ENCODE measurements at regions not wholly inside any gene's neighbourhood (a gene's known extent, or its start where the extent isn't known, plus 50 kb on each side); places are given as distances from the start of the nearest gene placed in this dataset.

DNA sequence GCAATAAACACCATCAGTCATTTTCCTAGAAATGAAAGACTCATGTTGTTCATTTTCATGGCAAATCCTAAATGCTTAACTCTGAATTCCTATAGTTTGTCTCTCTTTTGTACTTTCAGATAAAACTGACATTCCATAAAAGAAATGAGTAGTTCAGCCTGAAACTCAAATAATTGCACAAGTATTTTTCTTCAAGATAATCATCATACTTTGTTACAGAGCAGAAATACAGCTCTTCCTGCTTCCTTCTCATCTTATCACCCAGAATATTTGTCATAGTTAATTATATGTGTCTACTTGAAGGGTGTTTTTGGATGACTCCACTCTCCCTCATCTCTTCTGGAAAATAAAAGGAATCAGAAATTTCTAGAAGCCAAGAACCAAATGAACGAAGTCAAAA is 141.1 kb downstream of the HNMT start:
- no peak for DNase-seq

DNA sequence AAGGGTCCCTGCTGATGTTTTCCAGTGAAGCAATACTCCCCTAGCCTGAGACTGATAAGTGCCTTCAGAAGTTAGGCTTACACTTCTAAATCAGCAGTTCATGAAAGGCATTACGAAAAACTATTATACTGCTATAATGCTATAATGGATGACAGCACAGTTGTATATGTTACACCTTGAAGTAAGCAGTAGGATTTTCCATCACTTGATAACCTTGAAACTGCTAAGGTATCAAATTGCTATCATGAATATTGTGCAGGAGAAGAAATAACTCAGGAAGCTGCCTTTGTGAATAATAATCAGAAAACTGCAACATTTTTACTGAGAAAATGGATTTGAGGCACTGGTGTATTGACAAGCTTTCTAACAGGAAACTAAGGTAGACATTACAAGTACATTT is 142.3 kb downstream of the HNMT start:
- no peak for DNase-seq

DNA sequence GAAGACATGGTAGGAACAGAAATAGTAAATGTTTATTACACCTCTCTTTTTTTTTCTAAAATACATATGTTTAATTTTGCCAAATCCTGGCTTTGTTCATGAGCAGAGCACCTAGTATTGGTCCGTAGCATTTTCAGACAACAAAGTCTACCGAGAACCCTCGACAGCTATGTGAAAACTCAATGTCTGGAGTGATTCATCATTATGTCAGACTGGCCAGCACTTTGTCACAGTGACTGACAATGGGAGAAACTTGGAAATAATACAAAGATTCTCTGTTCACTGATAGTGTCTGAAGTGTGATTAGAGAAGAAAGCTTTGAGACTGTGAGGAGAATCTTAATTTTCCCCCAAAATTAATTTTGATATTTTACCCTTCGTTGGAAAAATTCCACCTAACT is 143.0 kb downstream of the HNMT start:
- no peak for DNase-seq

DNA sequence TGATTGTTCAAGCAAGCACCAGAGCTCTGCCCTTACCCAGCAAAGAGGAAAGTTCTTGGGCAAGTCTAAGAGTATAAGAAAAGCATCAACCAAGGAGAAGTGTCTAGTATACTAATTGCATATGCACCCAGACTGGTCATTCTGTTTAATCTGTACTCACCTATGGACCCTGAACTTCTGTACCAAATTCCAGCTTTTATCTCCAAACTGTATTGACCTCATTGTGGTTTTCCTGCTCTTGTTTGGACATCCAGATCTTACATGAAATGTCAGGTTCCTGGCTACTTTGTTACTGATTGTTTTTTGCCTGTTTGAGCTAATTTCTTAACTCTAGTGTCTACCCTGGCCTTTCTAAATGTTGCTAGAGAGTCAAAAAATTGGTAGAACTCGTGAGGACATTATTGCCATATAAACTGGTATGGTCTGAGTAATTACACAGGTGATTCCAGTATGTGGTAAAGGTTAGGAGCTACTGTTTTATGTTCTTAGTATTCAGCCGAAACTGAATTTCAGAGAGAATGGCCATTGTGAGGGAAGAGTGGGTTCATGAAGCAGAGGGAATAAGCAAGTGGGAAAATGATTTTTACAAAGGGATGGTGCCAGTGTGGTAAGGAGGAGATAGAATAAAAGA is 146.3 kb downstream of the HNMT start:
- DNase-seq = no peak

DNA sequence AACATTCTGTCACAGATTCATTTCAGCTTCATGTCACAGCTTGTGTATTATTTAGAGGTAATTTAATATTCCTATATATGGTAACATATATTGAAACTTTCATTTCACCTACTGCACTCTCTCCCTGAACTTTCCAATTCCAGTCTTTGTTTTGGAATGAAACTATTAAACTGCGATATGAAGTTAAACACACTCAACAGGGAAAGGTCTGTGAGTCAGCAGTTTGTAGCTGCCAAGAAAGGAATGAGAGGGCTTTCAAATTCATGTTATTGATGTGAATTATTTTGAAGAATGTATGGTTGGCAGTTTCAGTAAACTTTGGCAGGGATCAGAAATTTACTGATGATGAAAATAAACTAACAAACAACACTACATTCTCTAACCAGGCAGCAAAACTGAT is 148.3 kb downstream of the HNMT start:
- DNase-seq = no peak

DNA sequence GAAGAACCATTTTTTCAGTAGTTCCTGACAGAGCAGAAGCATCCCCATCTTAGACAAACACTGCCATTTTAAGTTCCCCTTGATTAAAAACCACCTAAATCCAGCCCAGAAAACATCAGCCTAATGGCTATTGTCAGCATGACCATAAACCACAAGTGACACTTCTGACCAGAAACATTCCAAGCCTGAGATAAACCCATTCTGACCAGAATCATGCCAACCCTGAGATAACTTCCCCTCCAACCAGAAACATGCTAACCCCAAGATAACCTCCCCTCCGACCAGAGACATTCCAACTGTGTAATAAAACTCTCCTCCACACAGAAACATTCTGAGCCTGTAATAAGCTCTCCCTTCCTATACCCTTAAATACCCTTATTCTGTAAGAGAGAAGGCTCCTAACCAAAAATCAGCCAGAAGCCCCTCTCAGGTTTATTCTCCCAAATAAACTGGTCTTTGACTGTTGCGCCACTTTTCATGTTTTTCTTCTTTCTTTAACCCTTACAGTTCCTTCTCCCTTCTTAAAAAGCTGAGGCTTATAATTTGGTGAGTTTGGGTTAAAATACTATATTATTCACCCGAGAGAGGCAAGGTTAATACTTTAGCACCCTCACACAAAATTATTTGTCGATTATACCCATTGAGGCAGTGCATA is 149.7 kb downstream of the HNMT start:
- DNase-seq = no peak

DNA sequence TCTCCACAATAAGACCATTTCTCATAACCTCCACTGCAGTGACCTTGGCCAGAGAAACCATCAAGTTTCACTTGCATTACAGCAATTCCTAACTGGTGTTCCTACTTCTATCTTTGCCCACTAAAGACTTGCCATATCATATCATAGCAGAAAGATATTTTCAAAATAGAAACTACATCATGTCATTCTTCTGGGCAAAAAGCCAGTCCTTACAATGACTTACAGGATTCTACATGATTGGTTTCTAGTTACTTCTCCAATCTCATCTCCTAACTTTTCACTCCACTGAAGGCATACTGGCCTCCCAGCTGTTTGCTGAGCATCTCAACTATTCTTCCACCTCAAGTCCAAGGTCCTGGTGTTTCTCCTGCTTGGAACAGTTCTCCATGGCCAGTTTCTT is 151.4 kb downstream of the HNMT start:
- no peak for DNase-seq

DNA sequence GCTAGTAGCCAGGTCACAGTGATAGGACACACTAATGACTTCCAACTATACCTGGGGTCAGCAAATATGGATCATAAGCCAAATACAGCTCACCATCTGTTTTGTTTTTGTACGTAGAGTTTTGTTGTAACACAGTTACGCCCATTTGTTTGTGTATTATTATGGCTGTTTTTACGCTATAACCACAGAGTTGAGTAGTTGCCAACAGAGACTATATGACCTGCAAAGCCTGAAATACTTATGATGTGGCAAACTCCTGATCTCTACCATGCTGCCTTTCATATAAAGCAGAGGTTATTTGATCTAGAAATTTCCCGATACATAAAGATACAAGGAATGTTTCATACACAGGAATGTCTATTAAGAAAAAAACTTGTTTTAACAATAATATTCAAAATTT is 152.2 kb downstream of the HNMT start:
- DNase-seq = no peak

DNA sequence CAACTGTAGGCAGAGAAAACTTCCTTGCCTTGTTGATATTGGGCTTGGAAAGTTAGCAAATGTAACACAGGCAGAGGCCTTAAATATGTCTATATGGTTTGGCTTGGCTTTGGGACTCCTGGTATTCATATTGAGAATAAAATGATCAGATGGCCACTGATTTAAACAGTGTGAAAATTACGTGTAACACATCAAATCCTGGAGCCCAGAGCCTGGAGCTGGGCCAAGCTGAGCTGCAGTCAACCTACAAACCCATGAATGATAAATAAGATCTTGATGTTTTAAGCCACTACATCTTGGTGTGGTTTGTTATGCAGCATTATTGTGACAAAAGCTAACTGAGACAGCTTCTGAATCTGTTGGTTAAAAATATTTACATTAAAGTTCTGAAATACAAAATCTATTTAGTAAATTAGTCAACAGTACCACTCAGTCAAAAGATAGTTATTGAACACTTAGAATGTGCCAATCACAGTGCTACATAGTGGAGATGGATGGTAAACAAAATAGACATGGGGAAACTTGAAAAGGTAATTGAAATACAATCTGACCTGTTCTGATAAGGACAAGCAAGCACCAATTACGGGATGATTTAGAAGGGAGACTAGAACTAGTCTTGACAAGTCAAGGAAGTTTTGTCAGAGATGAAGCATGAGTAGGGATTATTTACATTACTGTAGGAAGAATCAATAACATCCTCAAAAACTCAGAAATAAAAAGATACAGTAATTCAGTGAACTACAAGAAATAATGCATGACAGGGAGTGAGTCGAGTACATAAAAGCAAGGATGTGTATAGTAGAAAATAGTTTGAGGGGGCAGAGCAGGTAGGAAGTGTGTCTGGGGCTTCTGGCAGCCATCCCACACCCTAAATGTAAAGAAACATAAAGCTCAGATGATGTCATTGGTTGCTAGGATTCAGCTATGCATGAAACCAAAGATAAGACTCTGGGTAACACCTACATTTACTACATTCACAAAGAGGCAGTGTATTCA is 157.7 kb downstream of the HNMT start:
- no peak for DNase-seq

DNA sequence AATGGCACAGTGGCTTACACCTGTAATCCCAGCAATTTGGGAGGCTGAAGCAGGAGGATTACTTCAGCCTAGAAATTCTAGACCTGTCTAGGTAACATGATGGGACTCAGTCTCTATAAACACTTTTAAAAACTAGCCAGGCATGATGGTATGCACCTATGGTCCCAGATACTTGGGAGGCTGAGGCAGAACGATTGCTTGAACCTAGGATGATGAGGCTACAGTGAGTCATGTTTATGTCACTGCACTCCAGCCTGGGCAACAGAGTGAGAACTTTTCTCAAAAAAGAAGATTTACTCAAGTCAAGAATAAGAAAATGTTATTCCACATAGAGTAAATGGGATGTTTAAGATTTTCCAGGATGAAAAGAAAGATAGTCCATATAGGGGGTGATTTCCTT is 158.6 kb downstream of the HNMT start:
- no peak for DNase-seq

DNA sequence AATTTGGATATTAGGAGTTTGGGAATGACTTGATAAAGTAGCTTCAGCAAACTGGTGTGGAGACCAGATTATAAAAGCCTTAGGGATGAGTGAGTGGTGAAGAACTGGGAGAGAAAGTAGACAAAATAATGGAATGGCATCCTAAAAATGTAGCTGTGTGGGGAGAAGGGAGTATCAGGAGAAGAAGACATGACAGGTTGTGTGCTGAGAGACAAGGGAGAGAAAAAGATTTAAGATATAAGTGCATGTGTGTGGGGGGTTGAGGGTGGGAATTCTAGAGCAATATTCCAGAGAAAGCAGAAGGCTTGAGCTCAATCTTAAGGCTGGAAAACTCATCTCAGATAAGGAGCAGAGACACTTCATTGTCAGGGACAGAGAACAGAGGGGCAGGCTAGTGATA is 159.5 kb downstream of the HNMT start:
- DNase-seq = no peak

DNA sequence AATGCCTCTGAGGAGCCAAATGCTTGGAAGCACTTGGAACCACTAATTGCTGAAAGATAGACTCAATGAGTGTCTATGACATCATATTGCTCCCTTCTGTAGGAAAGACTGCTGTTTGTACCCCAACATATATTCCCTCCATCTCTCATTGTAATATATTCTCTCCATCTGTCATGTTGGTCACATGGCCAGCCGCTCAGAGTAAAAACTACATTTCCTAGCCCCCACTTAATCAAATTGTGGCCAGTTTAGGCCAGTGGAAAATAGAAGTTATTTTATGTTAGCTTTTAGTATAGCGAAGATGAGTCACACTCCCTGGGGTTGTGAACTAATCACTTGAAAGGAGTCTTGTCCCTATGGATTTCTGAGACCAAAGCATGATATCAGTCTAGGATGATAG is 160.2 kb downstream of the HNMT start:
- DNase-seq = no peak

DNA sequence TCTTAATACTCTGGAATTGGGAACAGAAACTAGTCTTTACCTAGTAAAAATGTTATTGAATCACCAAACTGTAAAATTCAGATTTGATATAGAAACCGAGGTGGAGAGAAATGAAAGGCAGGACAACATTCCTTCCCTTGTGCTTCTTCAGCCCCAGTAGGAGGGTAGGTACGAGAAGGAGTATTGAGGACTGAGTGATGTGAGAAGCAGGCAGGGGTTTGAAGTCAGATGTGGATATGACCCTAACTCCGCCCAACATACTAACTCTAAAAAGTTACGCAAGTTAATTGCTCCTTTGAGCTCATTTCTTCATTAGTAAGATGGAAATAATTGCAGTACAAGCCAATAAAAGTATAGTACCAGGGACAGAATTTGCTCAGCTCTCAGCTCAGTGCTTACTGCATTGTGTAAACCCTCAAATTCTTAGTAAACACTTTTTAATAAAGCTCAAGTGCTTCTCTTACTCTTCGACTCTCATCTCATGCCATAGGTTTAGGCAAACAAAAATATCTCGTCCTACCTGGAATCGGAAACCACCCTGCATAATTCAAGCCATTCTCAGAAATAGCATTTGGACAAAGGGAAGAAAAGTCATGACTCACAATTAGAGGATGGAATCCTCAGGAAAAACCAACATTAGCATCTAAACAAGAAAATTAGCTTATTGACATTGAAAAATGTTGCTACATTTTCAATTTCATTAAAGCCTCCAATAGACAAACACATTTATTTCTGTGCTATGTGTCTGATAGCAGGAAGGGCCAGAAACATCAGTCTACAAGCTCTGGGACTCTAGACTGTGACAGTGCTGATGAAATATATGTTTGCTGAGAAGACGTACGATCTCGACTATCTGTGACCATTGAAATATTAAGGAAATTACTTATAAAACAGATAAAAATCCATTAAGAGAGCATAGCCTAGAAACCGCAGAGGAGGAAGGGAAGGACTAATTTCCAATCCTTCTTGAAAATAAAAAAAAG is 161.3 kb downstream of the HNMT start:
- no peak for DNase-seq

DNA sequence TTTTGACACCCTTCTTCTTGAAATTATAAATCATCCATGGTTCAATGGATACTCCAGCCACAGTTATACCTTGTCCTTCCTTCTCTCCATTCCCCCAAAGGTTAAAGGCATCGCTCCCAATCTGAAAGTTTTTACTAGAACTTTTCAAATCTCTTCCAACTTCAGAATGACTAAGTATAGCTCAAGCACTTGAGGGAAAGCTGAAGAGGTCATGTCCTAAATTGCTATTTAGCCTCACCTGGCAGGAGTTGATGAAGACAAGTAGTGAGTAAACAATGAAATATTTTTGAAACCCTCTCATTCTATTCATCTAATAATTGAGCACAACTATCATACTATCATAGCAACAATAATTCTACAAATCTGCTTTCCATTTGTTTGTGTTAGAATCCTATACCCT is 167.8 kb downstream of the HNMT start:
- DNase-seq = no peak

DNA sequence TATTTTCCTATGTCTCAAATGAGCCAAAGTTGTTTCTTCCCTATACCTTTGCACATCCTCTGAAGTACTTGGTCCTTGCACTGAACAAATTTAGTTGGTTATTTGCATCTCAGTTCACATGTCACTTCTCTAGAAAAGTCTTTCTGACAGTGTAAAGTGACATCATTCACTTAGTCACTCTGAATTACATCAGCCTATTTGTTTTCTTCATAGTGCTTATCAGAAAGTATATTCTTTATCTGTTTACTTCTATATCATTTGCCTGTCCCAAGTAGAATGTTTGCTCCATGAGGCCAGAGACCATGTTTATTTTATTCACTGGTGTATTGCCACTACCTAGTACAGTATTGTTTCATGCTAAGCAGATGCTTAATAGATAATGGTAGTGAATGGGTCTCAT is 173.7 kb downstream of the HNMT start:
- no peak for DNase-seq

DNA sequence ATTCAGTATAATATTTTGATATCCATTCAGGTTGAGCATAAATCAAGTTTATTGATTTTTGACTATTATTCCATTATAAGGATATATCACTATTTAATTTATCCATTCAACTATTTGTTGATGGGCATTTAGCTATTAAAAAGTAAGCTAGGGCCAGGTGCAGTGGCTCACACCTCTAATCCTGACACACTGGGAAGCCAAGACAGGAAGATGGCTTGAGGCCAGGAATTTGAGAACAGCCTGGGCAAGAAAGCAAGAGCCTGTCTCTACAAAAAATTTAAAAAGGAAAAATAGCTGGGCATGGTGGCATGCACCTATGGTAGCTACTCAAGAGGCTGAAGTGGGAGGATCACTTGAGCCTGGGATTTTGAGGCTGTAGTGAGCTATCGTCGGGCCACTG is 183.5 kb downstream of the HNMT start:
- no peak for DNase-seq

DNA sequence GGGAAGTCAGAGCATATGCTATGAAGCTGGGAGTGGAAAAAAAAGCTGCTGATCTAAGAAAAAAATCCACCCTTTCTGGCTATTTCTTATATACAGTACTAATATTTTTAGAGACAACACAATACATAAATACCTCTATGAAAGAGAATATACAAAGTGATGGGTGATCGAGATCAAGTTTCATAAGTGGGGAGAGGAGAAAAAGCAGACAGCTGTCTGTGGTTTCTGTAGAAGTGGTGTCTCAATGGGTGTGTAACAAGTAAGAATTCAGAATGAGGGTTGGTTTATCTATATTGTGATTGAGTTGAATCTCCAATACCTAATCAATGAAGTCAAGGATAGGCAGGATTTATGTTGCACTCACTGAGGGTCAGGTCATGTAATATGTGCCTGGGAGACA is 191.0 kb downstream of the HNMT start:
- DNase-seq = no peak

DNA sequence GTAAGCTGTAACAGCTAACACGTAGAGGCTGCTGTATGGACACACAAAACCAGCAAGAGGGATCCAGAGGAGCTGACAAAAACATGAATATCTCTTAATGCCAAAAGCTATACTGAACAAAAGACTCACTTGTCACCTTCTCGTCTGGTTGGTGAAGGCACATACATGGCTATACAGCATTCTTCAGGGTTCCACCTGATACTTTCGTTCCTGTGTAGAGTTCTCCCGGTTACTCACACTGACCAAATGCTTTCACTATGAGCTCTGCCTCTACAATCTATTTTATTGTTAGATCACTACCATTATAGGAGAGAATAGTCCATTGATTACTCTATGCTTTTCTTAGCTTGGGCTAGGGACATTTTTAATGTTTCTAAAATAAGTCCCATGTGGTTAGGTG is 193.1 kb downstream of the HNMT start:
- no peak for DNase-seq

DNA sequence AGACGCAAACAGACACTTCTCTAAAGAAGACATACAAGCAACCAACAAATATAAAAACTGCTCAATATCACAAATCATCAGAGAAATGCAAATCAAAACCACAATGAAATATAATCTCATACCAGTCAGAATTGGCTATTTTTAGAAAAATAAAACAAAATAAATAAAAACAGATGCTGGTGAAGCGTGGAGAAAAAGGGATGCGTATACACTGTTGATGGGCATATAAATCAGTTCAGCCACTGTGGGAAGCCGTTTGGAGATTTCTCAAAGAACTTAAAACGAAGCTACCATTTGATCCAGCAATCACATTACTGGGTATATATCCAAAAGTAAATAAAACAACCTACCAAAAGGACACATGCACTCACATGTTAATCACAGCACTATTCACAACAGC is 206.2 kb downstream of the HNMT start:
- no peak for DNase-seq

DNA sequence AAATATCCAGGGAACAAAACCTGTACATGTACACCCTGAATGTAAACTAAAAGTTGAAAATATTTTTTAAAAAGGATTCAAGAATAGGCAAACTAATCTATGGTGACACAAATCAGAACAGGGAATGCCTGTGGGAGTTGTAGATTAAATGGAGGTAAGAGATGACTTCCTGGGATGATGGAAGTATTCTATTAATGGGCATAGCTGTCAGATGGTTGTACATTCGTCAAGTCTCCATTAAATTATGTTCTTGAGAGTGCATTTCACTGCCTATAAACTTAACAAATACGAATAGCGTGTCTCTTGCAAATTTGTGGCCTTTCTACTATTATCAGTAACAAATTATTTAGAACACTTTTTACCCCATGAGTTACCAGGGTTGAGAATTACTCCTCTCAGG is 207.0 kb downstream of the HNMT start:
- no peak for DNase-seq

DNA sequence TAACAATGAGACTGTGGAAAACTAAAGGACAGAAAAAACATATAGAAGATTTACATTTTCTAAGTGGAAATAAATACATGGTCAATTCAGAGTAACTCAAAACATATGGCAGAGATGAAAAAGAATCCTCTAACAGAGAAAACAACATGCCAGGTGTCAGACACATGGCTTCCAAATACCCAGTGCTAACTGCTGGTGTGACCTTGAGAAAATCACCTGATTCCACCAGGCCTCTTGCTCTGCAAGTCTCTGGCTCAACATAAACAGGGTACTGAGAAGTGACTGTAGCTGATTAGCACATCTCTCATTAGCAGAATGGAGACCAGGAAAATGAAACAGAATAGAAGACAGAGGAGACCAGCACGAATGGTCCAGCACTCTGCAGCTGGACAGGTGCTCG is 210.8 kb downstream of the HNMT start:
- DNase-seq = no peak

DNA sequence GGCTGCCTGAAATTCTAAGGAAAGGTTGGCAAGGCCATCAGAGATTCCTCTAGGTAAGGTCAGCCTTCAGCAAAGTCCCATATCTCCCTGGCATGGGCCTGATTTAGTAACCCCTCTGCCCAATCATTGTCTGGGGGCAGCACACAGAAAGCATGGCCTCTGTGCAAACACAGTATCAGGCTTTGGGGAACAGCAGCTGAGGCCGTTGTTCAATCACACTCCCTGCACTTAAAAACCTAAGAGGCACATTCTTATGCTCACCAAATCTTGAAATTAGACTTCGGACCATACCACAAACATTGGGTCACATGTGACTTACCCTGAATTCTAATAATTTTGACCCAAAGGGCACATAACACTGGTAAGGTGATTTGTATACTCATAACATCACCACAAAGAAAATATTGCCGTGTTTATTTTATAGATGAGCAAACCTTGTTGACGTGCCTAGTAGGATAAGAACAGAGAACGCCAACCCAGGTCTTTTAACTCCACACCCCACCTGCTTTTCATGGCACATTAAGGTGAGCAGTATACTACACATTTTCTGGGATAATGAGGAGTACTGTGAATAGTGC is 212.7 kb downstream of the HNMT start:
- no peak for DNase-seq
